ENCODE measurements at regions not wholly inside any gene's neighbourhood (a gene's known extent, or its start where the extent isn't known, plus 50 kb on each side); places are given as distances from the start of the nearest gene placed in this dataset.

GRCh38 chr12:34403706-34404376 is 381.5 kb downstream of the ALG10 start:
- no peak overlapping the region for H3K27ac ChIP-seq
- intact Hi-C loops (cut with DNase I): no loop called here
- ATAC-seq (no peak), DNase-seq (peak; percentile 5 to 30 (median 24))
- TF ChIP-seq CTCF (IDR thresholded peaks at IDR 0.05): no peak
- TF ChIP-seq POLR2A (IDR thresholded peaks at IDR 0.05): no peak
- no peaks in the 10 kb centered on the region for H3K27me3 ChIP-seq
- no peak overlapping the region for H3K4me3 ChIP-seq
- no peaks in the 10 kb centered on the region for H3K36me3 ChIP-seq
- peaks cover 0 to 17% (median 0%) of the 10 kb centered on the region in 4 donors for H3K9me3 ChIP-seq
- no peaks in the 10 kb centered on the region for H3K4me1 ChIP-seq
- WGBS (ENCODE audit: insufficient coverage, low coverage, low lambda C conversion rate, missing lambda C conversion rate): 42% methylated on average over 15 of the region's 19 CpGs

- DNase-seq (peak; percentile 9 to 41 (median 10)), ATAC-seq (no peak)
- TF ChIP-seq POLR2A (IDR thresholded peaks at IDR 0.05) (no peak), CTCF (IDR thresholded peaks at IDR 0.05) (no peak)
- Histone ChIP-seq H3K4me1 (no peaks in the 10 kb centered on the region), H3K27ac (no peak overlapping the region), H3K4me3 (no peak overlapping the region), H3K9me3 (peaks cover 0 to 23% (median 0%) of the 10 kb centered on the region in 4 donors), H3K27me3 (no peaks in the 10 kb centered on the region), H3K36me3 (no peaks in the 10 kb centered on the region)
- intact Hi-C loops (cut with DNase I): no loop called here
- WGBS (ENCODE audit: insufficient coverage, low coverage, low lambda C conversion rate, missing lambda C conversion rate): 54% methylated on average over 10 of the region's 19 CpGs
These were observed 382.3 kb downstream of the ALG10 start for GRCh38 chr12:34404377-34405285.

- Histone ChIP-seq H3K4me1 (no peaks in the 10 kb centered on the region), H3K9me3 (peaks cover 0 to 32% (median 0%) of the 10 kb centered on the region in 4 donors), H3K27me3 (no peaks in the 10 kb centered on the region), H3K27ac (no peak overlapping the region), H3K4me3 (no peak overlapping the region), H3K36me3 (no peaks in the 10 kb centered on the region)
- TF ChIP-seq CTCF (IDR thresholded peaks at IDR 0.05) (no peak), POLR2A (IDR thresholded peaks at IDR 0.05) (no peak)
- WGBS (ENCODE audit: insufficient coverage, low coverage, low lambda C conversion rate, missing lambda C conversion rate): 67% methylated on average over 7 of the region's 22 CpGs
- DNase-seq (peak; percentile 7 to 29 (median 28)), ATAC-seq (no peak)
- intact Hi-C loops (cut with DNase I): no loop called here
These were observed 383.3 kb downstream of the ALG10 start for GRCh38 chr12:34405286-34406227.

GRCh38 chr12:34406228-34406995 is 384.1 kb downstream of the ALG10 start:
- intact Hi-C loops (cut with DNase I): no loop called here
- DNase-seq (peak; percentile 5 to 24 (median 21)), ATAC-seq (no peak)
- H3K9me3 ChIP-seq: peaks cover 0 to 40% (median 0%) of the 10 kb centered on the region in 4 donors
- H3K4me3 ChIP-seq: no peak overlapping the region
- TF ChIP-seq POLR2A (IDR thresholded peaks at IDR 0.05) (no peak), CTCF (IDR thresholded peaks at IDR 0.05) (no peak)
- no peaks in the 10 kb centered on the region for H3K36me3 ChIP-seq
- no peaks in the 10 kb centered on the region for H3K27me3 ChIP-seq
- no peaks in the 10 kb centered on the region for H3K4me1 ChIP-seq
- WGBS (ENCODE audit: insufficient coverage, low coverage, low lambda C conversion rate, missing lambda C conversion rate): 49% methylated on average over 8 of the region's 18 CpGs
- H3K27ac ChIP-seq: no peak overlapping the region
